OCI-LY7 (cell line): ENCODE measurements at regions not wholly inside any gene's neighbourhood (a gene's known extent, or its start where the extent isn't known, plus 50 kb on each side); places are given as distances from the start of the nearest gene placed in this dataset.
"Not testable (repeated sequence)": the region's sequence is repeated elsewhere in the genome, so short reads cannot be mapped to it uniquely, and the experiment has no call there.

Experiments
- BruUV-seq: library from RNA; stranded (reverse); fragments of 400-500 nt; replicated peaks from 2 replicates; lab custom pipeline; 2021; lab: Mats Ljungman, UMichigan
- CTCF ChIA-PET: fragments of 300-600 bp; sonication (Branson Sonifier 250); formaldehyde crosslinking; loops from one replicate; lab custom pipeline; 2022; ENCODE audit warnings: antibody characterized with exemption; ENCODE audit not compliant: unreplicated experiment; lab: Charles Lee
- POLR2A ChIA-PET: fragments of 300-600 bp; sonication (Branson Sonifier 250); formaldehyde crosslinking; loops from one replicate; lab custom pipeline; 2022; ENCODE audit warnings: antibody characterized with exemption; lab: Charles Lee
- DNase-seq: peaks from one replicate; pipeline ENCODE4 v3.0.0-alpha.2; 2015; ENCODE audit warnings: low spot score
- H2AFZ ChIP-seq: fragments of 200-600 bp; sonication (generic), shearing (Covaris generic); 2 replicates; pipeline ENCODE4 v1.6.1; 2014; ENCODE audit warnings: mild to moderate bottlenecking, antibody characterized with exemption, low read length, moderate library complexity
- H3K27ac ChIP-seq: fragments of 200-600 bp; sonication (generic); 2 replicates; pipeline ENCODE4 v1.5.1; 2014; ENCODE audit warnings: mixed run types, low read depth, mild to moderate bottlenecking, moderate library complexity, low read length, inconsistent platforms; ENCODE audit not compliant: poor library complexity, severe bottlenecking
- H3K36me3 ChIP-seq: fragments of 200-600 bp; sonication (generic); 2 replicates; pipeline ENCODE4 v1.6.1; 2014; ENCODE audit warnings: mild to moderate bottlenecking, antibody characterized with exemption, low read length, moderate library complexity, mixed read lengths; ENCODE audit not compliant: insufficient read depth
- H3K4me1 ChIP-seq: fragments of 200-600 bp; sonication (generic); 2 replicates; pipeline ENCODE4 v1.5.1; 2014; ENCODE audit warnings: mild to moderate bottlenecking, low read length; ENCODE audit not compliant: insufficient read depth, poor library complexity, severe bottlenecking
- H3K4me2 ChIP-seq: fragments of 200-600 bp; sonication (generic); 2 replicates; pipeline ENCODE4 v1.6.1; 2014; ENCODE audit warnings: mild to moderate bottlenecking, low read length
- H3K4me3 ChIP-seq: fragments of 200-600 bp; sonication (generic); 2 replicates; pipeline ENCODE4 v1.5.1; 2014; ENCODE audit warnings: mild to moderate bottlenecking, low read depth, low read length; ENCODE audit not compliant: poor library complexity, severe bottlenecking
- H3K79me2 ChIP-seq: fragments of 200-600 bp; sonication (generic); 2 replicates; pipeline ENCODE4 v1.6.1; 2016; ENCODE audit warnings: low read depth, mild to moderate bottlenecking, low read length, moderate library complexity, mixed read lengths; ENCODE audit not compliant: insufficient read depth
- H3K9me2 ChIP-seq: fragments of 200-600 bp; sonication (generic); 2 replicates; pipeline ENCODE4 v1.6.1; 2016; ENCODE audit warnings: mild to moderate bottlenecking, low read length, mixed read lengths; ENCODE audit not compliant: insufficient read depth
- H3K9me3 ChIP-seq: fragments of 200-600 bp; sonication (generic); 2 replicates; pipeline ENCODE4 v1.6.1; 2014; ENCODE audit warnings: mild to moderate bottlenecking, mixed run types, low read length, mixed read lengths
- H4K20me1 ChIP-seq: fragments of 200-600 bp; sonication (generic); 2 replicates; pipeline ENCODE4 v1.6.1; 2014; ENCODE audit warnings: mild to moderate bottlenecking, antibody characterized with exemption, low read length, moderate library complexity, mixed read lengths; ENCODE audit not compliant: insufficient read depth
- EZH2phosphoT487 ChIP-seq: fragments of 200-600 bp; sonication (generic); IDR thresholded peaks from 2 replicates; pipeline ENCODE4 v1.6.1; 2018; ENCODE audit warnings: low read depth, borderline replicate concordance, mild to moderate bottlenecking, mixed run types, antibody characterized with exemption, low read length, moderate library complexity, mixed read lengths
- intact Hi-C: fragments of 100-400 bp; cut with micrococcal nuclease; formaldehyde crosslinking; loops from one replicate; pipeline ENCODE4 v1.10.0; 2022; ENCODE audit not compliant: unreplicated experiment
- TF ChIP-seq, protein P1 (sequence below): fragments of 200-600 bp; sonication (generic); conservative IDR thresholded peaks from 2 replicates; pipeline ENCODE4 v1.5.1; 2014; ENCODE audit warnings: mild to moderate bottlenecking, antibody characterized with exemption, low read length, moderate library complexity, mixed read lengths

DNA sequence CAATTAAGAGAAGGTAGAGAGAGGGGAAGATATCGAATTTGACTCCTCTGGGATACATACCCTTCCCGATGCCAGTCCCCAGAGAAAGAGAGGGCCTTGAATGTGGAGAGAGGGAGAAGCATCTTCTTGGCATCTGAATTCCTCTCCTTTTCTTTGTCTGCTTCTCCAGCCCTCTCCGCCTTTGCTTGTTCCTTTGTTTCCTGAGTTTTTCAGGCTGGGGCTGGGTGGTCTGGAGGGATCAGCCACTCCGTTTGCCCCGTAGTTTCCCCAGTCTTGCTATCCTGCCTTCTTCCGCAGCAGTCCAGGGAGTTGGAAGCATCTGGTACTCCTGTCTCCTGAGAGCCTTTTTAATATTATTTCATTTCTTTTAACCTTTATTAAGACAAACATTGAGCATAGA, 107.1 kb upstream of the CADM1 start:
- H3K79me2 ChIP-seq = no peaks in the 10 kb centered on the region
- no peak for DNase-seq
- no peaks in the 10 kb centered on the region for H3K9me2 ChIP-seq
- no peaks in the 10 kb centered on the region for H3K9me3 ChIP-seq
- POLR2A ChIA-PET = interaction anchor here (0.5 kb wide), 1 partner anchor 8 kb away, joined by 8 read pairs; no protein-coding TSS in a partner anchor
- no peaks in the 10 kb centered on the region for H3K4me1 ChIP-seq
- no peak overlapping the region for H2AFZ ChIP-seq
- no peak overlapping the region for H3K4me2 ChIP-seq
- intact Hi-C loops = no loop called here
- CTCF ChIA-PET = no interaction called here
- no peaks in the 10 kb centered on the region for H3K36me3 ChIP-seq
- BruUV-seq = no TSS peak
- H4K20me1 ChIP-seq = no peaks in the 10 kb centered on the region
- H3K4me3 ChIP-seq = no peak overlapping the region
- no peak overlapping the region for H3K27ac ChIP-seq
- no peak for TF ChIP-seq EZH2phosphoT487
- TF ChIP-seq, protein P1, sequence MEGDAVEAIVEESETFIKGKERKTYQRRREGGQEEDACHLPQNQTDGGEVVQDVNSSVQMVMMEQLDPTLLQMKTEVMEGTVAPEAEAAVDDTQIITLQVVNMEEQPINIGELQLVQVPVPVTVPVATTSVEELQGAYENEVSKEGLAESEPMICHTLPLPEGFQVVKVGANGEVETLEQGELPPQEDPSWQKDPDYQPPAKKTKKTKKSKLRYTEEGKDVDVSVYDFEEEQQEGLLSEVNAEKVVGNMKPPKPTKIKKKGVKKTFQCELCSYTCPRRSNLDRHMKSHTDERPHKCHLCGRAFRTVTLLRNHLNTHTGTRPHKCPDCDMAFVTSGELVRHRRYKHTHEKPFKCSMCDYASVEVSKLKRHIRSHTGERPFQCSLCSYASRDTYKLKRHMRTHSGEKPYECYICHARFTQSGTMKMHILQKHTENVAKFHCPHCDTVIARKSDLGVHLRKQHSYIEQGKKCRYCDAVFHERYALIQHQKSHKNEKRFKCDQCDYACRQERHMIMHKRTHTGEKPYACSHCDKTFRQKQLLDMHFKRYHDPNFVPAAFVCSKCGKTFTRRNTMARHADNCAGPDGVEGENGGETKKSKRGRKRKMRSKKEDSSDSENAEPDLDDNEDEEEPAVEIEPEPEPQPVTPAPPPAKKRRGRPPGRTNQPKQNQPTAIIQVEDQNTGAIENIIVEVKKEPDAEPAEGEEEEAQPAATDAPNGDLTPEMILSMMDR = no peak

DNA sequence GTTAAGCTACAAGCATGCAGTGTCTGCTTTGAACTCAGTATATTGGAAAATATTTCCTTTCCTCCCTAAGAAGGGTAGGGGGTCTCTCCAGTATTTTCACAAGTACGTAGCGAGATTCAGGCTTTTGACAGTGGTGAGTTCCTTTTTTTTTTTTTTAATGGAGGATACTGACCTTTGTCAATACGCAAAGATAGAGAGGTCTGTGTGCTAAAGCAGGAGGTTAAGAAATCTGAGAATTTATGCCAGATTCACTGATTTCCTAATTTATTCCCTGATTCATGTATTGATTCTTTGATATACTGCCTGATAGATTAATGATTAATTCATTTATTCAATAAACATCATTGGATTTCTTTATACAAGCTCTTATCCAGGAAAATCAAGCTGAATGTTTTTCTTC, 106.7 kb upstream of the CADM1 start:
- no peaks in the 10 kb centered on the region for H3K9me2 ChIP-seq
- no peak for DNase-seq
- no peak overlapping the region for H2AFZ ChIP-seq
- no peaks in the 10 kb centered on the region for H3K36me3 ChIP-seq
- no peaks in the 10 kb centered on the region for H3K79me2 ChIP-seq
- no peak overlapping the region for H3K4me3 ChIP-seq
- H3K9me3 ChIP-seq = no peaks in the 10 kb centered on the region
- H3K4me2 ChIP-seq = no peak overlapping the region
- no peaks in the 10 kb centered on the region for H3K4me1 ChIP-seq
- CTCF ChIA-PET = no interaction called here
- TF ChIP-seq, protein P1 = no peak
- TF ChIP-seq EZH2phosphoT487 = no peak
- no TSS peak for BruUV-seq
- no peaks in the 10 kb centered on the region for H4K20me1 ChIP-seq
- H3K27ac ChIP-seq = no peak overlapping the region
- POLR2A ChIA-PET = no interaction called here
- intact Hi-C loops = no loop called here

DNA sequence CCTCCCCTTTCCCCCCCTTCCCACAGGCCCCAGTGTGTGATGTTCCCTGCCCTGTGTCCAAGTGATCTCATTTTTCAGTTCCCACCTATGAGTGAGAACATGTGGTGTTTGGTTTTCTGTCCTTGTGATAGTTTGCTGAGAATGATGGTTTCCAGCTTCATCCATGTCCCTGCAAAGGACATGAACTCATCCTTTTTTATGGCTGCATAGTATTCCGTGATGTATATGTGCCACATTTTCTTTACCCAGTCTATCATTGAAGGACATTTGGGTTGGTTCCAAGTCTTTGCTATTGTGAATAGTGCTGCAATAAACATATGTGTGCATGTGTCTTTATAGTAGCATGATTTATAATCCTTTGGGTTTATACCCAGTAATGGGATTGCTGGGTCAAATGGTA, 106.0 kb upstream of the CADM1 start:
- H3K79me2 ChIP-seq, H3K4me1 ChIP-seq, H3K9me3 ChIP-seq, H4K20me1 ChIP-seq, H3K36me3 ChIP-seq, intact Hi-C loops, BruUV-seq, H3K4me2 ChIP-seq, CTCF ChIA-PET, H3K27ac ChIP-seq, H2AFZ ChIP-seq, H3K9me2 ChIP-seq, DNase-seq, H3K4me3 ChIP-seq: not testable (repeated sequence)
- POLR2A ChIA-PET = interaction anchor here (0.7 kb wide), 1 partner anchor 39 kb away, joined by 4 read pairs; no protein-coding TSS in a partner anchor
